HG02571 (cell line): ENCODE measurements at regions not wholly inside any gene's neighbourhood (a gene's known extent, or its start where the extent isn't known, plus 50 kb on each side); places are given as distances from the start of the nearest gene placed in this dataset.
"Not testable (repeated sequence)": the region's sequence is repeated elsewhere in the genome, so short reads cannot be mapped to it uniquely, and the experiment has no call there.

Experiments
- ATAC-seq: cut with Tn5 transposase; IDR thresholded peaks from one replicate; pipeline ENCODE4 v1.9.1; 2021; ENCODE audit warnings: mild to moderate bottlenecking, moderate library complexity; ENCODE audit not compliant: unreplicated experiment

- ATAC-seq: no peak
These were observed 138.6 kb downstream of the SPRY1 start for GRCh38 chr4:123535037-123535748.

- ATAC-seq: no peak
These were observed 139.6 kb downstream of the SPRY1 start for GRCh38 chr4:123536225-123536624.

- ATAC-seq: not testable (repeated sequence)
These were observed 141.4 kb downstream of the SPRY1 start for GRCh38 chr4:123537906-123538402.

- no peak for ATAC-seq
These were observed 149.3 kb downstream of the SPRY1 start for GRCh38 chr4:123545667-123546572.

GRCh38 chr4:123546573-123547060 lies 150.0 kb downstream of the SPRY1 start:
- ATAC-seq: no peak

- ATAC-seq: no peak
These were observed 150.9 kb downstream of the SPRY1 start for GRCh38 chr4:123547216-123548165.

- ATAC-seq: no peak
These were observed 156.7 kb downstream of the SPRY1 start for GRCh38 chr4:123553279-123553678.

- ATAC-seq: no peak
These were observed 157.4 kb downstream of the SPRY1 start for GRCh38 chr4:123553733-123554637.

GRCh38 chr4:123554801-123555232 lies 158.2 kb downstream of the SPRY1 start:
- ATAC-seq: no peak

- no peak for ATAC-seq
These were observed 158.7 kb downstream of the SPRY1 start for GRCh38 chr4:123555233-123555806.

GRCh38 chr4:123555807-123556273 lies 159.2 kb downstream of the SPRY1 start:
- ATAC-seq: no peak

- no peak for ATAC-seq
These were observed 159.9 kb downstream of the SPRY1 start for GRCh38 chr4:123556526-123556925.

GRCh38 chr4:123557857-123558536 lies 161.4 kb downstream of the SPRY1 start:
- no peak for ATAC-seq

- ATAC-seq: no peak
These were observed 162.3 kb downstream of the SPRY1 start for GRCh38 chr4:123558865-123559264.

- ATAC-seq: no peak
These were observed 163.6 kb downstream of the SPRY1 start for GRCh38 chr4:123559955-123560871.

GRCh38 chr4:123561525-123561924 lies 164.9 kb downstream of the SPRY1 start:
- no peak for ATAC-seq

- ATAC-seq: no peak
These were observed 166.6 kb downstream of the SPRY1 start for GRCh38 chr4:123562994-123563750.
